ENCODE measurements at regions not wholly inside any gene's neighbourhood (a gene's known extent, or its start where the extent isn't known, plus 50 kb on each side); places are given as distances from the start of the nearest gene placed in this dataset.

- 40 to 51% (median 44%) methylated on average over 10 of the region's 10 CpGs for WGBS, 5 donors
- intact Hi-C loops (cut with DNase I; ENCODE audit: low total_unique reads): no loop called here
- no peak for DNase-seq
- TF ChIP-seq POLR2A (IDR thresholded peaks at IDR 0.05): no peak
- no peak for TF ChIP-seq POLR2AphosphoS5 (IDR thresholded peaks at IDR 0.05)
- TF ChIP-seq, protein P1, sequence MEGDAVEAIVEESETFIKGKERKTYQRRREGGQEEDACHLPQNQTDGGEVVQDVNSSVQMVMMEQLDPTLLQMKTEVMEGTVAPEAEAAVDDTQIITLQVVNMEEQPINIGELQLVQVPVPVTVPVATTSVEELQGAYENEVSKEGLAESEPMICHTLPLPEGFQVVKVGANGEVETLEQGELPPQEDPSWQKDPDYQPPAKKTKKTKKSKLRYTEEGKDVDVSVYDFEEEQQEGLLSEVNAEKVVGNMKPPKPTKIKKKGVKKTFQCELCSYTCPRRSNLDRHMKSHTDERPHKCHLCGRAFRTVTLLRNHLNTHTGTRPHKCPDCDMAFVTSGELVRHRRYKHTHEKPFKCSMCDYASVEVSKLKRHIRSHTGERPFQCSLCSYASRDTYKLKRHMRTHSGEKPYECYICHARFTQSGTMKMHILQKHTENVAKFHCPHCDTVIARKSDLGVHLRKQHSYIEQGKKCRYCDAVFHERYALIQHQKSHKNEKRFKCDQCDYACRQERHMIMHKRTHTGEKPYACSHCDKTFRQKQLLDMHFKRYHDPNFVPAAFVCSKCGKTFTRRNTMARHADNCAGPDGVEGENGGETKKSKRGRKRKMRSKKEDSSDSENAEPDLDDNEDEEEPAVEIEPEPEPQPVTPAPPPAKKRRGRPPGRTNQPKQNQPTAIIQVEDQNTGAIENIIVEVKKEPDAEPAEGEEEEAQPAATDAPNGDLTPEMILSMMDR (IDR thresholded peaks at IDR 0.05 in 8 of 11, conservative IDR thresholded peaks at IDR 0.05 in 3 of 11): peak in 5 of 11 experiments; percentile 27 to 49 (median 40)
- Histone ChIP-seq H3K4me3 (no peak overlapping the region), H3K27me3 (replicated peaks in 1 of 7) (no peaks in the 10 kb centered on the region), H3K27ac (no peak overlapping the region), H3K4me1 (no peaks in the 10 kb centered on the region), H3K9me3 (peaks cover 0 to 51% (median 11%) of the 10 kb centered on the region in 8 donors), H3K36me3 (no peaks in the 10 kb centered on the region)
Observed at GRCh38 chr16:35391328-35391727, 1931.9 kb downstream of the TP53TG3F start.

DNA sequence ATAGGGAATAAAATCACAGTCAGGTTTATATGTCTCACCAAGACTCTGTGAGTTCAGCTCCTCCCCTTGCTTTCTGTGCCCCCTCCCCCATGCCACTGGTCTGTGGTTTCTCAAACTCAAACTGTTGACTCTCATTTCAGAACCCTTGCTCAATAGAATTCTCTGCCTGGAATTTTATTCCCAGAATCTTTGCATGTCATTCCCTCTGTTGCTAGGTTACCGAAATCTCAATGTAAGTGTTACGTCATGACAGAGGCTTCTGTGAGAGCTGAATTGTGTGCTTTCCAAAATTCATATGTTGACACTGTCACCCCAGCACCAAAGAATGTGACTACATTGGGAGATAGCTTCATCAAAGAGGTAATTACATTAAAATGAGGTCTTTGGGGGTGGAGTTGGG lies 1938.8 kb downstream of the TP53TG3F start:
- no peak overlapping the region for H3K4me3 ChIP-seq
- peaks cover 0 to 45% (median 8%) of the 10 kb centered on the region in 8 donors for H3K9me3 ChIP-seq
- H3K36me3 ChIP-seq: no peaks in the 10 kb centered on the region
- WGBS, 5 donors: 85 to 92% (median 86%) methylated on average over 2 of the region's 2 CpGs
- no peak for DNase-seq
- intact Hi-C loops (cut with DNase I; ENCODE audit: low total_unique reads): no loop called here
- H3K27me3 ChIP-seq (replicated peaks in 1 of 7): no peaks in the 10 kb centered on the region
- H3K4me1 ChIP-seq: no peaks in the 10 kb centered on the region
- TF ChIP-seq, protein P1 (IDR thresholded peaks at IDR 0.05 in 8 of 11, conservative IDR thresholded peaks at IDR 0.05 in 3 of 11): no peak
- TF ChIP-seq POLR2A (IDR thresholded peaks at IDR 0.05): no peak
- TF ChIP-seq POLR2AphosphoS5 (IDR thresholded peaks at IDR 0.05): no peak
- no peak overlapping the region for H3K27ac ChIP-seq

DNA sequence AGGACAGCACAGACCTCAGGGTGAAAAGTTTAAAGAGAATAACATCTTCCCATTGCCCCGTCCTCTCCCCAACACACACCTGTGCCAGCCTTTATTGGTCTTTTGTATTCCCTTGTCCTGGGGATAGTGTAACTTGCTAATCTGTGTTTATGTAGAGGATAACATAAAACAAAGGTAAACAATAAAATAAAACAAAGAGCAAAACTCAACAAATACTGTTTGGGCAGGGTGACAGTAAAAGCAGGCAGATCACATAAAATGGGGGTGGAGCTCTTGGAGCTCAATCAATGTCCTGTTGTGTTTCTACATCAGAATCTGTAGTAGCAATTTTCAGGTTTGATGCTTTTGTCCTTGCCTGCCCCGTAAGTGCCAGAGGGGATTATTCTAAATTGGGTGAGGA lies 1939.7 kb downstream of the TP53TG3F start:
- DNase-seq: no peak
- Histone ChIP-seq H3K27me3 (replicated peaks in 1 of 7) (no peaks in the 10 kb centered on the region), H3K36me3 (no peaks in the 10 kb centered on the region), H3K4me3 (no peak overlapping the region), H3K9me3 (peaks cover 0 to 39% (median 8%) of the 10 kb centered on the region in 8 donors), H3K4me1 (no peaks in the 10 kb centered on the region), H3K27ac (no peak overlapping the region)
- TF ChIP-seq POLR2A (IDR thresholded peaks at IDR 0.05): no peak
- no peak for TF ChIP-seq POLR2AphosphoS5 (IDR thresholded peaks at IDR 0.05)
- TF ChIP-seq, protein P1 (IDR thresholded peaks at IDR 0.05 in 8 of 11, conservative IDR thresholded peaks at IDR 0.05 in 3 of 11): no peak
- intact Hi-C loops (cut with DNase I; ENCODE audit: low total_unique reads): no loop called here
- WGBS, 5 donors: 57 to 79% (median 71%) methylated on average over 2 of the region's 2 CpGs

- Histone ChIP-seq H3K27ac (no peak overlapping the region), H3K9me3 (peaks cover 0 to 44% (median 11%) of the 10 kb centered on the region in 8 donors), H3K36me3 (no peaks in the 10 kb centered on the region), H3K27me3 (replicated peaks in 1 of 7) (no peaks in the 10 kb centered on the region), H3K4me3 (no peak overlapping the region), H3K4me1 (no peaks in the 10 kb centered on the region)
- TF ChIP-seq POLR2AphosphoS5 (IDR thresholded peaks at IDR 0.05): no peak
- TF ChIP-seq, protein P1 (IDR thresholded peaks at IDR 0.05 in 8 of 11, conservative IDR thresholded peaks at IDR 0.05 in 3 of 11): no peak
- TF ChIP-seq POLR2A (IDR thresholded peaks at IDR 0.05): no peak
- 52 to 69% (median 63%) methylated on average over 2 of the region's 2 CpGs for WGBS, 5 donors
- intact Hi-C loops (cut with DNase I; ENCODE audit: low total_unique reads): no loop called here
- no peak for DNase-seq
Observed at GRCh38 chr16:35404273-35404672, 1944.9 kb downstream of the TP53TG3F start.
